AG20443 (cell line): ENCODE measurements at regions not wholly inside any gene's neighbourhood (a gene's known extent, or its start where the extent isn't known, plus 50 kb on each side); places are given as distances from the start of the nearest gene placed in this dataset.
"Not testable (repeated sequence)": the region's sequence is repeated elsewhere in the genome, so short reads cannot be mapped to it uniquely, and the experiment has no call there.

ENCODE experiments used
- DNase-seq: peaks from one replicate; pipeline ENCODE4 v3.0.0; 2012; ENCODE audit warnings: low spot score, mixed read lengths

- DNase-seq = no peak
These were observed 133.2 kb downstream of the DISP1 start for GRCh38 chr1:222948079-222948478.

- DNase-seq = no peak
These were observed 136.1 kb downstream of the DISP1 start for GRCh38 chr1:222950892-222951291.

GRCh38 chr1:222953585-222953984 lies 138.7 kb downstream of the DISP1 start:
- no peak for DNase-seq

- DNase-seq = no peak
These were observed 141.1 kb downstream of the DISP1 start for GRCh38 chr1:222955964-222956363.

GRCh38 chr1:222956601-222957000 lies 141.8 kb downstream of the DISP1 start:
- DNase-seq = no peak

GRCh38 chr1:222967466-222968240 lies 152.8 kb downstream of the DISP1 start:
- DNase-seq = no peak

- DNase-seq = no peak
These were observed 155.2 kb downstream of the DISP1 start for GRCh38 chr1:222970040-222970439.

- no peak for DNase-seq
These were observed 155.9 kb downstream of the DISP1 start for GRCh38 chr1:222970711-222971110.

- no peak for DNase-seq
These were observed 156.3 kb downstream of the DISP1 start for GRCh38 chr1:222971146-222971545.

GRCh38 chr1:222973561-222973960 lies 158.7 kb downstream of the DISP1 start:
- DNase-seq = no peak

- peak; percentile 69 for DNase-seq
These were observed 159.7 kb downstream of the DISP1 start for GRCh38 chr1:222974496-222974895.

GRCh38 chr1:222975472-222976122 lies 160.8 kb downstream of the DISP1 start:
- DNase-seq = peak; percentile 21

- DNase-seq = no peak
These were observed 161.6 kb downstream of the DISP1 start for GRCh38 chr1:222976453-222976852.

GRCh38 chr1:222977294-222977693 lies 162.5 kb downstream of the DISP1 start:
- not testable (repeated sequence) for DNase-seq

GRCh38 chr1:222979561-222979960 lies 163.5 kb downstream of the TLR5 start:
- DNase-seq = no peak

- no peak for DNase-seq
These were observed 155.4 kb downstream of the TLR5 start for GRCh38 chr1:222987674-222988076.

GRCh38 chr1:222989443-222989842 lies 153.6 kb downstream of the TLR5 start:
- no peak for DNase-seq

- no peak for DNase-seq
These were observed 151.9 kb downstream of the TLR5 start for GRCh38 chr1:222991177-222991576.

- DNase-seq = no peak
These were observed 151.1 kb downstream of the TLR5 start for GRCh38 chr1:222991908-222992307.

GRCh38 chr1:222994511-222995235 lies 148.4 kb downstream of the TLR5 start:
- DNase-seq = peak; percentile 45

- no peak for DNase-seq
These were observed 147.8 kb downstream of the TLR5 start for GRCh38 chr1:222995236-222995580.

- no peak for DNase-seq
These were observed 147.3 kb downstream of the TLR5 start for GRCh38 chr1:222995620-222996309.
